ENCODE measurements at regions not wholly inside any gene's neighbourhood (a gene's known extent, or its start where the extent isn't known, plus 50 kb on each side); places are given as distances from the start of the nearest gene placed in this dataset.

DNA sequence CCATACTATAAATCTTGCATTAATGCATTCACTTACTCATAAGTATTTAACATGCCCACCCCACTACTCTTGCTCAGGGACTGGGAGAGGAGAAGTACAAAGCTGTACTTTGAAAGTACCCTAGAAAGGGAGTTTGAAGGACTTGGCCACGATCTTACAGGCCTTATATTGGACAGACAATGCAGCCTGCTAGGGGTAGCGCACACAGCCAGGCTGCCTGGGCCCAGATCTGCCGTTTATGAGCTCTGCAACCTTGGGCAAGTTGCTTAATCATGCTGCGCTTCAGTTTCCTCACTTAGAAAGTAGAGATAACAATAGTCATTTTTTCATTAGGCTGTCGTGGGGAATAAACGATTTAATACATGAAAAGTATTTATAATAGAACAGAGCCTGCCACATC lies 110.1 kb downstream of the CDC7 start:
- intact Hi-C loops (cut with DNase I): no loop called here
- Histone ChIP-seq H3K27ac (no peak overlapping the region), H3K36me3 (no peaks in the 10 kb centered on the region)

DNA sequence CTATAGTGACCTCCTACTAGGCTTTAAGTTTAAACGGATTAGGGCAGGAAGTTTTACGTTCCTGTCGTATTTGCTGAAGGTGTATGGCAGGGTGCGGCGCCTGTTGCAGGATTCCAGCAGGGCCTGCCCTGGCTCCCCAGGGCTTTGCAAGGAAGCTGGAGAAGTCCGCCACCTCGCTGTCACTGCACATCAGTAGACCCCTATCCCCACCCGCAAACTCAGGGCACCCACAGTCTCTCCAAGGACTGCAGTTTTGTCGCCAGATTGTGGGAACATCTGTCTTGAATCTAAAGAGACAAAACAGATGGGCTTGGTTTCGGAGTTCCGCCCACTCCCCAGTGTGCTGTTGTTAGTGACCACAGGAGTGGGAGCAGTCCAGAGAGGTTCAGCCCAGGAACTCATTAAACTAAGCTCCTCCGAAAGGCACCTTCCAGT lies 110.8 kb downstream of the CDC7 start:
- no peak overlapping the region for H3K4me3 ChIP-seq (replicated peaks in 1 of 3)
- intact Hi-C loops (cut with DNase I): no loop called here
- no peak for TF ChIP-seq POLR2A (IDR thresholded peaks at IDR 0.05)
- TF ChIP-seq, protein P1, sequence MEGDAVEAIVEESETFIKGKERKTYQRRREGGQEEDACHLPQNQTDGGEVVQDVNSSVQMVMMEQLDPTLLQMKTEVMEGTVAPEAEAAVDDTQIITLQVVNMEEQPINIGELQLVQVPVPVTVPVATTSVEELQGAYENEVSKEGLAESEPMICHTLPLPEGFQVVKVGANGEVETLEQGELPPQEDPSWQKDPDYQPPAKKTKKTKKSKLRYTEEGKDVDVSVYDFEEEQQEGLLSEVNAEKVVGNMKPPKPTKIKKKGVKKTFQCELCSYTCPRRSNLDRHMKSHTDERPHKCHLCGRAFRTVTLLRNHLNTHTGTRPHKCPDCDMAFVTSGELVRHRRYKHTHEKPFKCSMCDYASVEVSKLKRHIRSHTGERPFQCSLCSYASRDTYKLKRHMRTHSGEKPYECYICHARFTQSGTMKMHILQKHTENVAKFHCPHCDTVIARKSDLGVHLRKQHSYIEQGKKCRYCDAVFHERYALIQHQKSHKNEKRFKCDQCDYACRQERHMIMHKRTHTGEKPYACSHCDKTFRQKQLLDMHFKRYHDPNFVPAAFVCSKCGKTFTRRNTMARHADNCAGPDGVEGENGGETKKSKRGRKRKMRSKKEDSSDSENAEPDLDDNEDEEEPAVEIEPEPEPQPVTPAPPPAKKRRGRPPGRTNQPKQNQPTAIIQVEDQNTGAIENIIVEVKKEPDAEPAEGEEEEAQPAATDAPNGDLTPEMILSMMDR (IDR thresholded peaks at IDR 0.05): no peak
- no peak for DNase-seq
- H3K36me3 ChIP-seq: no peaks in the 10 kb centered on the region
- no peaks in the 10 kb centered on the region for H3K27me3 ChIP-seq
- H3K9me3 ChIP-seq: no peaks in the 10 kb centered on the region
- no peaks in the 10 kb centered on the region for H3K4me1 ChIP-seq
- H3K27ac ChIP-seq: no peak overlapping the region
- 82% methylated on average over 10 to 12 of the region's 12 CpGs for WGBS, 2 donors

More for the DNA sequence above, 110.1 kb downstream of the CDC7 start:
- Histone ChIP-seq H3K27me3 (no peaks in the 10 kb centered on the region), H3K9me3 (no peaks in the 10 kb centered on the region), H3K4me1 (no peaks in the 10 kb centered on the region), H3K4me3 (replicated peaks in 1 of 3) (no peak overlapping the region)
- 86 to 87% methylated on average over 6 of the region's 6 CpGs for WGBS, 2 donors
- DNase-seq: no peak
- TF ChIP-seq, protein P1 (IDR thresholded peaks at IDR 0.05): no peak
- no peak for TF ChIP-seq POLR2A (IDR thresholded peaks at IDR 0.05)

DNA sequence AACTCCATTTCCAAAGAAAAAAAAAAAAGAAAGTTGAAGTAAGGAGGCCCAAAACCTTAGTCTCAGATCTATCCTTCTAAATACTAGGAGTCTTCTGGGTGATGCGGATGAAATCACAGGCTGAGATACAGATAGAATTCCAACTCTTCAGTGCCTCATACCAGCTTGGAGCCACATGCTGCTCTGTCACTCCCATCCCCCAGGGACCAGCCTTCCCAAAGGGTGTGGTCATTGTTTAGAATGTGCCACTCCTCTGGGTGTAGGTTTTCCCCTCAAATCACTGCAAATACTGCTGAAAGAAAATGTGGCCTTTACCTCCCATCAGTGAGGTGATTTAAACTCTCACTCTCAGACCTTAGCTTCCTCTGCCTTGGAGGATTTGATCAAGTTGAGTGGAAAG lies 112.9 kb downstream of the CDC7 start:
- DNase-seq: no peak
- Histone ChIP-seq H3K27me3 (no peaks in the 10 kb centered on the region), H3K4me3 (replicated peaks in 1 of 3) (no peak overlapping the region), H3K9me3 (no peaks in the 10 kb centered on the region), H3K4me1 (no peaks in the 10 kb centered on the region), H3K36me3 (no peaks in the 10 kb centered on the region), H3K27ac (no peak overlapping the region)
- intact Hi-C loops (cut with DNase I): no loop called here
- no peak for TF ChIP-seq POLR2A (IDR thresholded peaks at IDR 0.05)
- TF ChIP-seq, protein P1 (IDR thresholded peaks at IDR 0.05): no peak
- WGBS, 2 donors: 89 to 94% methylated on average over 1 of the region's 1 CpG

DNA sequence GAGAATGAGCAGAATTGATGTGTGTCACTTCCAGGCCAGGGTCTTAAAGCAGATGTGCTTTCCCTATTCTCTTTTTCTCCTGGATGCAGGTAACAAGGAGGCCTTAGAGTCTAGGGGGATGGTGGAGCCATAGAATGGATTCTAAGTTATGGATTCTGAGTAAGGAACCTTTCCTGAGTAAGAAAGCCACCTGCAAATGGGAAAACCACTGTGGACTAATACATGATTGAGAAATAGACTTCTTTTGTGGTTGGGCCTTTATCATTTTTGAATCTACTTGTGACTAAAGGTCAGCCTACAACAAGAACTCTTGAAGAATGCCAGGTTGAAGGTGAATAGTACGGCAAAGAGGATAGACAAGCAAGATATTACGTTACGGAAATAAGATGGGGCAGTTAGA lies 116.1 kb downstream of the CDC7 start:
- no peak overlapping the region for H3K4me3 ChIP-seq (replicated peaks in 1 of 3)
- no peaks in the 10 kb centered on the region for H3K27me3 ChIP-seq
- H3K4me1 ChIP-seq: peaks cover 4 to 5% of the 10 kb centered on the region in 2 donors
- H3K36me3 ChIP-seq: no peaks in the 10 kb centered on the region
- intact Hi-C loops (cut with DNase I): no loop called here
- H3K9me3 ChIP-seq: no peaks in the 10 kb centered on the region
- no peak overlapping the region for H3K27ac ChIP-seq
- TF ChIP-seq, protein P1 (IDR thresholded peaks at IDR 0.05): no peak
- TF ChIP-seq POLR2A (IDR thresholded peaks at IDR 0.05): no peak
- WGBS, 2 donors: 93 to 94% methylated on average over 3 of the region's 3 CpGs
- no peak for DNase-seq

DNA sequence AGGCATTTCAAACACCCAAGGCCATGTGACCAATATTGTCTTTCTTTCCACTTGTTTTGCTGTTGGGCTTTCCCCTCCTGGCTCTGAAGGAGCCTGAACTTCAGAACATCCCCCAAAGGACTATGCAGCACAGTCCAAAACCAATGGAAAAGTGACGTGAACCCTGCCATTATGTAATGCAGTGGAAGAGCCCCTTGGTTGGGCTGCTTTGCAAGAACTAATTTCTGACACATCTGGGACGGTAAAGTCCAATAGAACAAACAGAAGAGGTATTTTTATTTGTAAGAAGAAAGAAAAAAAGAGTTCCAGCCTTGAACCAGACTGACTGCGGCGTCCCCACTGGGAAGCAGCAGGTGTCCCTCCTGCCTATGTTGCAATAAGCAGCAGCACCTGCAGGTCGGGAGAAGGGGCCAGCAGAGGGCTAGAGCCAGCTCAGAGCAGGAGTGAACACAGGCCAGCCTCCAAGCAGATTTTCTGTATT lies 116.7 kb downstream of the CDC7 start:
- peak; percentile 50 to 60 for DNase-seq
- no peaks in the 10 kb centered on the region for H3K27me3 ChIP-seq
- intact Hi-C loops (cut with DNase I): no loop called here
- 64 to 72% methylated on average over 5 of the region's 5 CpGs for WGBS, 2 donors
- no peaks in the 10 kb centered on the region for H3K36me3 ChIP-seq
- H3K4me1 ChIP-seq: peaks cover 10 to 11% of the 10 kb centered on the region in 2 donors
- no peak overlapping the region for H3K27ac ChIP-seq
- TF ChIP-seq, protein P1 (IDR thresholded peaks at IDR 0.05): peak in 4 of 6 experiments; percentile 16 to 49 (median 40)
- TF ChIP-seq POLR2A (IDR thresholded peaks at IDR 0.05): no peak
- H3K9me3 ChIP-seq: no peaks in the 10 kb centered on the region
- H3K4me3 ChIP-seq (replicated peaks in 1 of 3): no peak overlapping the region
